HG03196 (cell line): ENCODE measurements at regions not wholly inside any gene's neighbourhood (a gene's known extent, or its start where the extent isn't known, plus 50 kb on each side); places are given as distances from the start of the nearest gene placed in this dataset.
"Not testable (repeated sequence)": the region's sequence is repeated elsewhere in the genome, so short reads cannot be mapped to it uniquely, and the experiment has no call there.

Experiments used
- ATAC-seq: cut with Tn5 transposase; IDR thresholded peaks from one replicate; pipeline ENCODE4 v1.9.1; 2021; ENCODE audit not compliant: unreplicated experiment

GRCh38 chr2:39930175-39930917 lies 151.3 kb upstream of the THUMPD2 start:
- ATAC-seq, result no peak

- ATAC-seq, result no peak
These were observed 150.5 kb upstream of the THUMPD2 start for GRCh38 chr2:39929531-39929930.

- ATAC-seq, result no peak
These were observed 146.3 kb upstream of the THUMPD2 start for GRCh38 chr2:39925312-39925711.

- no peak for ATAC-seq
These were observed 144.4 kb upstream of the THUMPD2 start for GRCh38 chr2:39923455-39923854.

GRCh38 chr2:39922679-39923405 lies 143.8 kb upstream of the THUMPD2 start:
- no peak for ATAC-seq

GRCh38 chr2:39920307-39920801 lies 141.3 kb upstream of the THUMPD2 start:
- no peak for ATAC-seq

GRCh38 chr2:39919511-39920306 lies 140.7 kb upstream of the THUMPD2 start:
- ATAC-seq, result no peak

- ATAC-seq, result no peak
These were observed 139.8 kb upstream of the THUMPD2 start for GRCh38 chr2:39918886-39919285.

GRCh38 chr2:39917371-39917770 lies 138.3 kb upstream of the THUMPD2 start:
- ATAC-seq, result not testable (repeated sequence)

GRCh38 chr2:39914949-39915348 lies 135.9 kb upstream of the THUMPD2 start:
- ATAC-seq, result no peak

- ATAC-seq, result peak; percentile 66
These were observed 134.8 kb upstream of the THUMPD2 start for GRCh38 chr2:39913648-39914461.

GRCh38 chr2:39902103-39902502 lies 123.0 kb upstream of the THUMPD2 start:
- no peak for ATAC-seq

GRCh38 chr2:39898934-39899333 lies 119.9 kb upstream of the THUMPD2 start:
- no peak for ATAC-seq

- no peak for ATAC-seq
These were observed 118.2 kb upstream of the THUMPD2 start for GRCh38 chr2:39897273-39897672.

- no peak for ATAC-seq
These were observed 115.0 kb upstream of the THUMPD2 start for GRCh38 chr2:39894082-39894481.

GRCh38 chr2:39893616-39894015 lies 114.6 kb upstream of the THUMPD2 start:
- no peak for ATAC-seq

- no peak for ATAC-seq
These were observed 102.9 kb upstream of the THUMPD2 start for GRCh38 chr2:39881948-39882347.

GRCh38 chr2:39881494-39881893 lies 102.4 kb upstream of the THUMPD2 start:
- no peak for ATAC-seq

- ATAC-seq, result not testable (repeated sequence)
These were observed 99.9 kb upstream of the THUMPD2 start for GRCh38 chr2:39879001-39879400.

GRCh38 chr2:39875914-39876267 lies 96.8 kb upstream of the THUMPD2 start:
- ATAC-seq, result no peak
